CD14-positive monocyte (primary cell): ENCODE measurements at regions not wholly inside any gene's neighbourhood (a gene's known extent, or its start where the extent isn't known, plus 50 kb on each side); places are given as distances from the start of the nearest gene placed in this dataset.

Experiments used
- DNase-seq, 3 donors: peaks; one replicate each; pipeline ENCODE4 v3.0.0-alpha.2; 2011 to 2022
- H2AFZ ChIP-seq: 2 replicates; pipeline ENCODE4 v1.6.0; 2012; ENCODE audit warnings: mild to moderate bottlenecking, low read depth, low read length, inconsistent platforms; ENCODE audit not compliant: insufficient read depth, poor library complexity, severe bottlenecking
- H3K27ac ChIP-seq, 2 donors: 1 replicate in 1 of 2; 2 replicates in 1 of 2; pipeline ENCODE4 v1.5.1; 2012 to 2013; ENCODE audit warnings: low read length in 2 of 2, control low read depth in 1 of 2, inconsistent platforms in 1 of 2, low read depth in 1 of 2, mild to moderate bottlenecking in 1 of 2
- H3K27me3 ChIP-seq, 2 donors: one replicate each; pipeline versions ENCODE4 v1.6.0 to v1.6.1; 2011 to 2013; ENCODE audit warnings: low read length in 2 of 2; ENCODE audit not compliant: control insufficient read depth in 2 of 2, insufficient read depth in 2 of 2
- H3K36me3 ChIP-seq, 2 donors: replicated peaks in 1 of 2; 1 replicate in 1 of 2; 2 replicates in 1 of 2; pipeline versions ENCODE4 v1.5.1 to v1.6.1; 2012 to 2013; ENCODE audit warnings: low read length in 2 of 2, control low read depth in 1 of 2, inconsistent platforms in 1 of 2, mild to moderate bottlenecking in 1 of 2; ENCODE audit not compliant: insufficient read depth in 2 of 2, control insufficient read depth in 1 of 2
- H3K4me1 ChIP-seq, 2 donors: 1 replicate in 1 of 2; 2 replicates in 1 of 2; pipeline versions ENCODE4 v1.5.1 to v1.6.1; 2012 to 2013; ENCODE audit warnings: low read length in 2 of 2, control low read depth in 1 of 2, inconsistent platforms in 1 of 2, mild to moderate bottlenecking in 1 of 2, moderate library complexity in 1 of 2; ENCODE audit not compliant: insufficient read depth in 2 of 2, control insufficient read depth in 1 of 2
- H3K4me2 ChIP-seq: replicated peaks from 2 replicates; pipeline ENCODE3; 2012; ENCODE audit warnings: low read length, moderate library complexity, mild to moderate bottlenecking; ENCODE audit not compliant: poor library complexity, severe bottlenecking; ENCODE audit errors: extremely low read depth
- H3K4me3 ChIP-seq, 3 experiments: fragments of 200-600 bp in 1 of 3; sonication (generic) in 1 of 3; replicated peaks in 1 of 3; 1 replicate in 2 of 3; 2 replicates in 1 of 3; pipeline ENCODE4 v1.5.1; 2011 to 2013; ENCODE audit warnings: low read length in 3 of 3, mild to moderate bottlenecking in 3 of 3, control low read depth in 2 of 3, low read depth in 2 of 3, inconsistent platforms in 1 of 3, moderate library complexity in 1 of 3
- H3K79me2 ChIP-seq: 2 replicates; pipeline ENCODE4 v1.6.0; 2012; ENCODE audit warnings: mild to moderate bottlenecking, control low read depth, inconsistent platforms, low read length, moderate library complexity; ENCODE audit not compliant: insufficient read depth
- H3K9ac ChIP-seq: 2 replicates; pipeline ENCODE4 v1.6.0; 2017; ENCODE audit warnings: low read length, mild to moderate bottlenecking; ENCODE audit not compliant: insufficient read depth, poor library complexity, severe bottlenecking
- H3K9me3 ChIP-seq, 2 donors: replicated peaks in 1 of 2; 1 replicate in 1 of 2; 2 replicates in 1 of 2; pipeline versions ENCODE4 v1.5.1 to v1.6.1; 2012 to 2013; ENCODE audit warnings: low read length in 2 of 2, control low read depth in 1 of 2; ENCODE audit not compliant: control insufficient read depth in 1 of 2, insufficient read depth in 1 of 2
- H4K20me1 ChIP-seq: 2 replicates; pipeline ENCODE4 v1.6.0; 2012; ENCODE audit warnings: mild to moderate bottlenecking, low read length, control low read depth, moderate library complexity; ENCODE audit not compliant: insufficient read depth
- H3K27ac Mint-ChIP-seq, 7 donors: one replicate each; pipeline ENCODE4 v1.8.0; 2020; ENCODE audit warnings: mild to moderate bottlenecking in 7 of 7, mixed read lengths in 7 of 7, moderate library complexity in 6 of 7, inconsistent platforms in 2 of 7
- H3K27me3 Mint-ChIP-seq, 3 donors: one replicate each; pipeline ENCODE4 v1.8.0; 2021 to 2022; ENCODE audit warnings: low read depth in 3 of 3, mild to moderate bottlenecking in 3 of 3, mixed read lengths in 3 of 3, moderate library complexity in 3 of 3, inconsistent platforms in 1 of 3
- H3K36me3 Mint-ChIP-seq, 2 donors: one replicate each; pipeline ENCODE4 v1.8.0; 2020; ENCODE audit warnings: mixed read lengths in 2 of 2, inconsistent platforms in 1 of 2, mild to moderate bottlenecking in 1 of 2
- H3K4me1 Mint-ChIP-seq: one replicate; pipeline ENCODE4 v1.8.0; 2020; ENCODE audit warnings: mild to moderate bottlenecking, mixed read lengths
- H3K4me3 Mint-ChIP-seq, 2 donors: one replicate each; pipeline ENCODE4 v1.8.0; 2020; ENCODE audit warnings: mild to moderate bottlenecking in 2 of 2, mixed read lengths in 2 of 2, moderate library complexity in 1 of 2
- H3K9me3 Mint-ChIP-seq, 7 donors: one replicate each; pipeline ENCODE4 v1.8.0; 2020 to 2022; ENCODE audit warnings: mixed read lengths in 7 of 7, mild to moderate bottlenecking in 6 of 7, moderate library complexity in 6 of 7, inconsistent platforms in 2 of 7
- WGBS: methylation state at CpG from one replicate; pipeline ENCODE4 v1.1.5; 2013; ENCODE audit warnings: missing lambda C conversion rate; ENCODE audit not compliant: insufficient coverage; 5-methylcytosine and 5-hydroxymethylcytosine counted together
- intact Hi-C, 2 donors: fragments of 100-400 bp; cut with micrococcal nuclease; formaldehyde crosslinking; loops; one replicate each; pipeline versions ENCODE4 v1.15.0 to v1.15.1; 2023
- TF ChIP-seq, protein P1 (sequence below): fragments of 200-600 bp; IDR thresholded peaks from one replicate; pipeline ENCODE4 v1.8.0; 2022; ENCODE audit warnings: antibody characterized with exemption, mild to moderate bottlenecking

DNA sequence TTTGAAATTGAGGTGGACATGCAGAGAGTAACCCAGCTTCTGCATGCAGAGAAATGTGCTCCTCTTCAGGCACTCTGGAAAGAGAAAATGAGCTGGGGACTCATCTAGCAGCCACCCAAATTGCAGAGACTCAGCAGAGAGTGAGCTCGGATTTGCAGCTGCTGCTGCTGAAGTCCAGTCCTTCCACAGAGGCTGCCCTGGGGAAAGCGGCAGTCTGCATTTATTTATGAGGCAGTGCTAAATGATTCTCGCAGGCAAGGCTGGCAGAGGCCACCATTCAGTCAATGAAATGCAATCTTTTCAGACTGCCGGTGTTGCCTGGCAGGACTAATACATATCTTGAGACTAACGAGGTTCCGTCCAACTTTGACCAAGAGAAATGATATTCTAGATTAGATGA is 404.8 kb downstream of the NLGN4X start:
- Mint-ChIP-seq H3K9me3 (peaks cover 0 to 4% (median 0%) of the 10 kb centered on the region in 7 donors), H3K4me1 (no peaks in the 10 kb centered on the region), H3K36me3 (no peaks in the 10 kb centered on the region), H3K4me3 (no peak overlapping the region), H3K27me3 (peaks cover 0 to 2% (median 0%) of the 10 kb centered on the region in 3 donors), H3K27ac (no peak overlapping the region)
- no peak for DNase-seq
- H2AFZ ChIP-seq, result no peak overlapping the region
- no peak overlapping the region for H3K4me3 ChIP-seq
- no peaks in the 10 kb centered on the region for H3K9me3 ChIP-seq
- no peak overlapping the region for H3K4me2 ChIP-seq
- H3K79me2 ChIP-seq, result no peaks in the 10 kb centered on the region
- H4K20me1 ChIP-seq, result no peaks in the 10 kb centered on the region
- TF ChIP-seq, protein P1, sequence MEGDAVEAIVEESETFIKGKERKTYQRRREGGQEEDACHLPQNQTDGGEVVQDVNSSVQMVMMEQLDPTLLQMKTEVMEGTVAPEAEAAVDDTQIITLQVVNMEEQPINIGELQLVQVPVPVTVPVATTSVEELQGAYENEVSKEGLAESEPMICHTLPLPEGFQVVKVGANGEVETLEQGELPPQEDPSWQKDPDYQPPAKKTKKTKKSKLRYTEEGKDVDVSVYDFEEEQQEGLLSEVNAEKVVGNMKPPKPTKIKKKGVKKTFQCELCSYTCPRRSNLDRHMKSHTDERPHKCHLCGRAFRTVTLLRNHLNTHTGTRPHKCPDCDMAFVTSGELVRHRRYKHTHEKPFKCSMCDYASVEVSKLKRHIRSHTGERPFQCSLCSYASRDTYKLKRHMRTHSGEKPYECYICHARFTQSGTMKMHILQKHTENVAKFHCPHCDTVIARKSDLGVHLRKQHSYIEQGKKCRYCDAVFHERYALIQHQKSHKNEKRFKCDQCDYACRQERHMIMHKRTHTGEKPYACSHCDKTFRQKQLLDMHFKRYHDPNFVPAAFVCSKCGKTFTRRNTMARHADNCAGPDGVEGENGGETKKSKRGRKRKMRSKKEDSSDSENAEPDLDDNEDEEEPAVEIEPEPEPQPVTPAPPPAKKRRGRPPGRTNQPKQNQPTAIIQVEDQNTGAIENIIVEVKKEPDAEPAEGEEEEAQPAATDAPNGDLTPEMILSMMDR, result no peak
- no peaks in the 10 kb centered on the region for H3K27me3 ChIP-seq
- whole genome bisulfite sequencing, result 55% methylated on average over 2 of the region's 6 CpGs
- H3K36me3 ChIP-seq, result no peaks in the 10 kb centered on the region
- no peaks in the 10 kb centered on the region for H3K4me1 ChIP-seq
- H3K27ac ChIP-seq, result no peak overlapping the region
- intact Hi-C loops, result no loop called here
- H3K9ac ChIP-seq, result no peak overlapping the region

DNA sequence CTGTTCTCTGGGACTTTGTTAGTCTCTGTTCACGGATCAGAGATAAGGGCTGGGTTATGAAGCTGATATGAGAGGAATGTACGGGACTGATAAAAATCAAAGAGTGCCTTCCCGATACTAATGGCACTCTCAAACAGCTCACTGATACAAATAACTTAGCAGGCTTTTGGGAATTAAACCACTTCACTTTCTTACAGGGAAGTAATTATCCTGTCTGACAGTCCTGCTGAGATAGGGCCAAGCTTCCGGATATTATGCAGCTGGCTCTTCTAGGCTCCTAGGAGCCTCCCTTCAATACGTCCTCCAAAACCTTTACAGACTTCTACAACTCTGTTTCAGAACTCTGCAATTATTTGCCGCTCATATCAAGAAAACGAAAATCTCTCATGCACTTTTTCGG is 418.0 kb downstream of the NLGN4X start:
- H3K4me2 ChIP-seq, result no peak overlapping the region
- H3K9me3 Mint-ChIP-seq, result peaks cover 0 to 9% (median under 1%) of the 10 kb centered on the region in 7 donors
- no peaks in the 10 kb centered on the region for H3K79me2 ChIP-seq
- H3K36me3 Mint-ChIP-seq, result no peaks in the 10 kb centered on the region
- DNase-seq, result no peak
- H3K9ac ChIP-seq, result no peak overlapping the region
- 84% methylated on average over 2 of the region's 8 CpGs for WGBS
- H3K4me3 Mint-ChIP-seq, result no peak overlapping the region
- no peak overlapping the region for H3K27ac ChIP-seq
- no peaks in the 10 kb centered on the region for H4K20me1 ChIP-seq
- no peaks in the 10 kb centered on the region for H3K36me3 ChIP-seq
- no peaks in the 10 kb centered on the region for H3K4me1 ChIP-seq
- no peaks in the 10 kb centered on the region for H3K4me1 Mint-ChIP-seq
- H2AFZ ChIP-seq, result no peak overlapping the region
- intact Hi-C loops, result no loop called here
- no peaks in the 10 kb centered on the region for H3K27me3 Mint-ChIP-seq
- H3K27ac Mint-ChIP-seq, result no peak overlapping the region
- TF ChIP-seq, protein P1, result no peak
- no peaks in the 10 kb centered on the region for H3K27me3 ChIP-seq
- no peak overlapping the region for H3K4me3 ChIP-seq
- H3K9me3 ChIP-seq, result no peaks in the 10 kb centered on the region
